Nephron progenitor cell (in vitro differentiated cells): ENCODE measurements at regions not wholly inside any gene's neighbourhood (a gene's known extent, or its start where the extent isn't known, plus 50 kb on each side); places are given as distances from the start of the nearest gene placed in this dataset.

Experiments
- DNase-seq: peaks from one replicate; pipeline ENCODE4 v3.0.0; 2021
- H3K27ac Mint-ChIP-seq: 2 replicates; pipeline ENCODE4 v1.8.0; 2021; ENCODE audit warnings: mild to moderate bottlenecking, moderate library complexity, mixed read lengths
- H3K27me3 Mint-ChIP-seq: 2 replicates; pipeline ENCODE4 v1.8.0; 2021; ENCODE audit warnings: mild to moderate bottlenecking, low read depth, mixed read lengths; ENCODE audit not compliant: poor library complexity
- H3K36me3 Mint-ChIP-seq: 2 replicates; pipeline ENCODE4 v1.8.0; 2021; ENCODE audit warnings: low read depth, mixed read lengths
- H3K4me1 Mint-ChIP-seq: 2 replicates; pipeline ENCODE4 v1.8.0; 2021; ENCODE audit warnings: mixed read lengths
- H3K4me3 Mint-ChIP-seq: 2 replicates; pipeline ENCODE4 v1.8.0; 2021; ENCODE audit warnings: mild to moderate bottlenecking, moderate library complexity, mixed read lengths
- H3K9me3 Mint-ChIP-seq: 2 replicates; pipeline ENCODE4 v1.8.0; 2021; ENCODE audit warnings: mild to moderate bottlenecking, moderate library complexity, mixed read lengths
- CTCF ChIP-seq: fragments of 200-600 bp; sonication (generic); IDR thresholded peaks from 2 replicates; pipeline ENCODE4 v1.5.0; 2021; ENCODE audit warnings: antibody characterized with exemption

GRCh38 chr3:3634326-3634725, 164.9 kb upstream of the LRRN1 start:
- H3K36me3 Mint-ChIP-seq, result no peaks in the 10 kb centered on the region
- no peaks in the 10 kb centered on the region for H3K9me3 Mint-ChIP-seq
- no peak for DNase-seq
- no peak overlapping the region for H3K27ac Mint-ChIP-seq
- H3K27me3 Mint-ChIP-seq, result no peaks in the 10 kb centered on the region
- TF ChIP-seq CTCF, result no peak
- H3K4me3 Mint-ChIP-seq, result no peak overlapping the region
- no peaks in the 10 kb centered on the region for H3K4me1 Mint-ChIP-seq

GRCh38 chr3:3633761-3634160, 165.5 kb upstream of the LRRN1 start:
- no peaks in the 10 kb centered on the region for H3K27me3 Mint-ChIP-seq
- H3K4me3 Mint-ChIP-seq, result no peak overlapping the region
- H3K4me1 Mint-ChIP-seq, result peaks cover 4% of the 10 kb centered on the region
- H3K36me3 Mint-ChIP-seq, result no peaks in the 10 kb centered on the region
- no peak for TF ChIP-seq CTCF
- H3K9me3 Mint-ChIP-seq, result no peaks in the 10 kb centered on the region
- DNase-seq, result no peak
- H3K27ac Mint-ChIP-seq, result no peak overlapping the region

- no peak overlapping the region for H3K27ac Mint-ChIP-seq
- H3K9me3 Mint-ChIP-seq, result no peaks in the 10 kb centered on the region
- peaks cover 7% of the 10 kb centered on the region for H3K4me1 Mint-ChIP-seq
- no peak for DNase-seq
- no peaks in the 10 kb centered on the region for H3K27me3 Mint-ChIP-seq
- no peak for TF ChIP-seq CTCF
- no peaks in the 10 kb centered on the region for H3K36me3 Mint-ChIP-seq
- no peak overlapping the region for H3K4me3 Mint-ChIP-seq
Observed at GRCh38 chr3:3632449-3632848, 166.8 kb upstream of the LRRN1 start.

GRCh38 chr3:3631114-3631513, 168.1 kb upstream of the LRRN1 start:
- Mint-ChIP-seq H3K4me1 (peaks cover 7% of the 10 kb centered on the region), H3K27ac (no peak overlapping the region), H3K36me3 (no peaks in the 10 kb centered on the region), H3K9me3 (no peaks in the 10 kb centered on the region), H3K4me3 (no peak overlapping the region), H3K27me3 (no peaks in the 10 kb centered on the region)
- TF ChIP-seq CTCF, result no peak
- DNase-seq, result no peak

GRCh38 chr3:3629911-3630310, 169.3 kb upstream of the LRRN1 start:
- Mint-ChIP-seq H3K4me3 (no peak overlapping the region), H3K9me3 (no peaks in the 10 kb centered on the region), H3K27ac (no peak overlapping the region), H3K4me1 (peaks cover 7% of the 10 kb centered on the region), H3K36me3 (no peaks in the 10 kb centered on the region), H3K27me3 (no peaks in the 10 kb centered on the region)
- no peak for TF ChIP-seq CTCF
- DNase-seq, result no peak

- H3K4me1 Mint-ChIP-seq, result peaks cover 7% of the 10 kb centered on the region
Observed at GRCh38 chr3:3628676-3629328, 170.4 kb upstream of the LRRN1 start.

More at GRCh38 chr3:3628676-3629328, 170.4 kb upstream of the LRRN1 start:
- H3K9me3 Mint-ChIP-seq, result peaks cover 4% of the 10 kb centered on the region
- no peak overlapping the region for H3K4me3 Mint-ChIP-seq
- H3K27ac Mint-ChIP-seq, result no peak overlapping the region
- TF ChIP-seq CTCF, result no peak
- no peak for DNase-seq
- H3K36me3 Mint-ChIP-seq, result peaks cover 4% of the 10 kb centered on the region
- H3K27me3 Mint-ChIP-seq, result no peaks in the 10 kb centered on the region
